AG04450 (cell line): ENCODE measurements at regions not wholly inside any gene's neighbourhood (a gene's known extent, or its start where the extent isn't known, plus 50 kb on each side); places are given as distances from the start of the nearest gene placed in this dataset.
"Not testable (repeated sequence)": the region's sequence is repeated elsewhere in the genome, so short reads cannot be mapped to it uniquely, and the experiment has no call there.

Experiments used
- CTCF ChIA-PET: fragments of 300-600, 350-600 bp; formaldehyde crosslinking; extraction: SDS; loops from one replicate; lab custom pipeline; 2022; ENCODE audit warnings: antibody characterized with exemption, inconsistent platforms; lab: Charles Lee
- POLR2A ChIA-PET: fragments of 350-600 bp; formaldehyde crosslinking; extraction: SDS; loops from one replicate; lab custom pipeline; 2021; ENCODE audit warnings: antibody characterized with exemption, inconsistent platforms; lab: Yijun Ruan, JAX
- DNase-seq: peaks from one replicate; pipeline ENCODE4 v3.0.0-alpha.2; 2011; ENCODE audit warnings: low read depth, low spot score
- H3K27ac ChIP-seq: one replicate; pipeline ENCODE4 v1.5.1; 2012; ENCODE audit warnings: low read depth, low read length, control low read depth
- H3K27me3 ChIP-seq: one replicate; pipeline ENCODE4 v1.6.0; 2012; ENCODE audit warnings: low read length; ENCODE audit not compliant: control insufficient read depth, insufficient read depth
- H3K4me3 ChIP-seq: 2 replicates; pipeline ENCODE4 v1.5.1; 2011; ENCODE audit warnings: mild to moderate bottlenecking, low read depth, low read length, control low read depth
- H3K9me3 ChIP-seq: 2 replicates; pipeline ENCODE4 v1.5.1; 2012; ENCODE audit warnings: low read length; ENCODE audit not compliant: control insufficient read depth, insufficient read depth
- CTCF ChIP-seq: IDR thresholded peaks from 2 replicates; pipeline ENCODE4 v1.5.1; 2011; ENCODE audit warnings: low read depth, low read length, control low read depth, inconsistent platforms

- Histone ChIP-seq H3K27ac (no peak overlapping the region), H3K9me3 (no peaks in the 10 kb centered on the region; the same call in 1 of the 2 replicates), H3K27me3 (no peaks in the 10 kb centered on the region), H3K4me3 (no peak overlapping the region)
- ChIA-PET POLR2A (no interaction called here), CTCF (no interaction called here)
- DNase-seq = no peak
- no peak for TF ChIP-seq CTCF
Measured at GRCh38 chr6:86203044-86203443, 560.4 kb upstream of the SYNCRIP start.

GRCh38 chr6:86193821-86194220, 551.1 kb upstream of the SYNCRIP start:
- ChIA-PET CTCF (no interaction called here), POLR2A (no interaction called here)
- Histone ChIP-seq H3K27me3 (no peaks in the 10 kb centered on the region), H3K9me3 (no peaks in the 10 kb centered on the region), H3K27ac (no peak overlapping the region), H3K4me3 (no peak overlapping the region)
- no peak for DNase-seq
- TF ChIP-seq CTCF = no peak

- Histone ChIP-seq H3K4me3 (no peak overlapping the region), H3K27ac (no peak overlapping the region), H3K27me3 (no peaks in the 10 kb centered on the region), H3K9me3 (no peaks in the 10 kb centered on the region)
- ChIA-PET POLR2A (no interaction called here), CTCF (no interaction called here)
- peak; percentile 20; the same call in 1 of the 2 replicates for TF ChIP-seq CTCF
- no peak for DNase-seq
Measured at GRCh38 chr6:86192123-86192522, 549.4 kb upstream of the SYNCRIP start.

GRCh38 chr6:86175149-86175548, 532.5 kb upstream of the SYNCRIP start:
- H3K4me3 ChIP-seq, H3K27me3 ChIP-seq, DNase-seq, H3K27ac ChIP-seq, CTCF ChIA-PET, H3K9me3 ChIP-seq, POLR2A ChIA-PET: not testable (repeated sequence)

GRCh38 chr6:86154852-86155251, 512.2 kb upstream of the SYNCRIP start:
- CTCF ChIA-PET = no interaction called here
- no peak for TF ChIP-seq CTCF
- no peak for DNase-seq
- Histone ChIP-seq H3K27ac (no peak overlapping the region), H3K9me3 (peaks cover 10% of the 10 kb centered on the region), H3K4me3 (no peak overlapping the region), H3K27me3 (no peaks in the 10 kb centered on the region)
- POLR2A ChIA-PET = no interaction called here

- ChIA-PET CTCF (no interaction called here), POLR2A (no interaction called here)
- H3K27ac ChIP-seq = no peak overlapping the region
- DNase-seq = no peak
- peaks cover 14% of the 10 kb centered on the region for H3K9me3 ChIP-seq
- TF ChIP-seq CTCF = no peak
- no peak overlapping the region for H3K4me3 ChIP-seq
- no peaks in the 10 kb centered on the region for H3K27me3 ChIP-seq
Measured at GRCh38 chr6:86153521-86153920, 510.8 kb upstream of the SYNCRIP start.
